AG09319 (cell line): ENCODE measurements at regions not wholly inside any gene's neighbourhood (a gene's known extent, or its start where the extent isn't known, plus 50 kb on each side); places are given as distances from the start of the nearest gene placed in this dataset.

Source experiments
- DNase-seq: peaks from one replicate; pipeline ENCODE4 v3.0.0-alpha.2; 2010; ENCODE audit warnings: low read depth; ENCODE audit errors: extremely low read depth
- TF ChIP-seq, protein P1 (sequence below): IDR thresholded peaks from 2 replicates; pipeline ENCODE4 v1.5.1; 2011; ENCODE audit warnings: low read depth, mild to moderate bottlenecking, inconsistent platforms, low read length, moderate library complexity

DNA sequence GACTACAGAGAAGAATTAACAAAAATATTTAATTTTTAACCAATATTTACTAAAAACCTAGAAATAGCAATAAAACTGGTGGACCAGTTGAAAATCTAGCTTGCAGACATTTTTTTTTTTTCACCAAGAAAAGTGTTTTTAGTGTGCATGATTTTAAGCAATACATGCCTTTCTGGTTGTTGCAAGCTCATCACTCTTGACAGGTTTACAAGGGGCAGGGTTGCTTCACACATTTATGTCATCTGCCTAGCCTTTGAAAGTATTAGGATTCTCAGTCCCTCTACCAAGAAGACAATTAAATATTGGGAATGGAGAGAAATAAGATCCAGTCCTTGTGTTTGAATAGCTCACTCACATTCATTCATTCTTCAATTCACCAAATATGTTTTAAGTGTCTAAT lies 53.8 kb upstream of the LYPLAL1 start:
- DNase-seq = no peak

DNA sequence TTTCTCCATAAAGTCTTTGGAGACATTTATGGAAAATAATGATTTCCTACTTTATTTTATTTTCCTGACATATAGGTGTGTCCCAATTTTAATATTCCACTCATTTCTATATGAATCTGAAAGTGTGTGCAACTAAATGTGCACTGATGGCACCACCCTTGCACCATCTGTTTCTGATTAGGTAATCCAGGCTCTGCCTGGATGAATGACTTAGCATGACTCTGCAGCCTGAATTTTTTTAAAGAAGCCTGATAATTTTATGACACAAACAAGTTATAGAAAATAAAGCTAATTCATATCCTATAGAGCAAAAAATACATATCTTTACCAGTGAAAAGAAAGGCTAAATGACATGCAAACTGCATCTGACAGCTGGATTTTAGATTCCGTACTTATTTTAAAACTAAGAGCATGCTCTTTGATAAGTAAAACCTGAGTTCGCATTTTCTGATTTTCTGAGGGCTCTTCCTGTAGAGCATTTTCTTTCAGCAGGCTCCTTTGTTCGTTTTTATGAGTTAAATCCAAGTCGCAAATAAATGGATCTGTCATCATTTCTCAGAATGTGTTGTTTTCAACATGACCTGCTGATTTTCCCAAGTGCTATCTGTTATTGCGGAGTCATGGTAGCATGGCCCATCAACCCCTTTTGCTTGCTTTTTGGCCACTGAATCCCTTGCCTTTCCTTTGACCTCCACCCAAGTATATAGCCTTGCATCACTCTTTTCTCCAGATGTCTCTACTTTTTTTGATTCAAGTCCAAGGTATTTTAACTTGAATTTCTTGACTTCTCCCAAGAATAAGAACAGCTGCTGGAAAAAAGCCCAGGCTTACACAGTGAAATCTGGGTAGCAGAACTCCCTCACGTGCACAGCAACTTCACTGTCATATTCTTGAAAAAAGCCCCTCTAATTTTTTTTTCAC lies 52.8 kb upstream of the LYPLAL1 start:
- TF ChIP-seq, protein P1, sequence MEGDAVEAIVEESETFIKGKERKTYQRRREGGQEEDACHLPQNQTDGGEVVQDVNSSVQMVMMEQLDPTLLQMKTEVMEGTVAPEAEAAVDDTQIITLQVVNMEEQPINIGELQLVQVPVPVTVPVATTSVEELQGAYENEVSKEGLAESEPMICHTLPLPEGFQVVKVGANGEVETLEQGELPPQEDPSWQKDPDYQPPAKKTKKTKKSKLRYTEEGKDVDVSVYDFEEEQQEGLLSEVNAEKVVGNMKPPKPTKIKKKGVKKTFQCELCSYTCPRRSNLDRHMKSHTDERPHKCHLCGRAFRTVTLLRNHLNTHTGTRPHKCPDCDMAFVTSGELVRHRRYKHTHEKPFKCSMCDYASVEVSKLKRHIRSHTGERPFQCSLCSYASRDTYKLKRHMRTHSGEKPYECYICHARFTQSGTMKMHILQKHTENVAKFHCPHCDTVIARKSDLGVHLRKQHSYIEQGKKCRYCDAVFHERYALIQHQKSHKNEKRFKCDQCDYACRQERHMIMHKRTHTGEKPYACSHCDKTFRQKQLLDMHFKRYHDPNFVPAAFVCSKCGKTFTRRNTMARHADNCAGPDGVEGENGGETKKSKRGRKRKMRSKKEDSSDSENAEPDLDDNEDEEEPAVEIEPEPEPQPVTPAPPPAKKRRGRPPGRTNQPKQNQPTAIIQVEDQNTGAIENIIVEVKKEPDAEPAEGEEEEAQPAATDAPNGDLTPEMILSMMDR = no peak
- DNase-seq = peak; percentile 90

More for the DNA sequence above, 53.8 kb upstream of the LYPLAL1 start:
- TF ChIP-seq, protein P1 = no peak

DNA sequence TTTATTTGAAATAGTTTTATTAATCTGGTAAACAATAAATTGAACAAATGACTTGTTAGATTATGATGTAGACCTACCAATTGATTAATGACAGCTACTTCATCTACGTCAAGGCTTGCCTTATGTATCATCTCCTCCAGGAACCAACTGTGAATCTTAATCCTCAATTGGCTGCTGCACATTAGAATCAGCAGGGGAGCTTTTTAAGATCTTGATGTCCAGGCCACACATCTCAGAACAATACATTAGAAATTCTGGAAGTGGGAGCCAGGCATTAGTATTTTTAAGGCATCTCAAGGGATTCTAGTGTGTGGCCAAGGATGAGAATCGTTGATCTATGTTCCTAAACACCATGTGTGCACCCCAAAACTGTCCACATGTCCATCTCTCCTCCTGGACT lies 52.0 kb upstream of the LYPLAL1 start:
- DNase-seq = no peak
- TF ChIP-seq, protein P1 = no peak

DNA sequence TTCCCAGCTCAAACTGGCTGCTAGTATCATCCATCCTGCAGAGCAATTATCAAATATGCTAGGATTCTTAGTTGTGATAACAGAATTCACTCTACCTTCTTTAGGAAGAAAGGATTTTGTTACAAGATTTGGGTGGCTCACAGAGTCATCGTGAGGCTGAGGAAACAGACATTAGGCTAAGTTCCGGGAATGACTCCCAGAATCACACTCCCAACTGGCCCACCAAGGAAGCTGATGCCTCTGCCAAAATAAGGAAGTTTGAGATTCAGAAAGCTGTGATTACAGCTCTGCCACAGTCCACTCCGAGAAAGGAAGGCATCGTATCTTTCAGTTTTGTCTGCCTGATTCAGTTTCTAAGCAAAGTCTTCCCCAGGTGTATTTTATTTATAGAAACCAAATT lies 50.6 kb upstream of the LYPLAL1 start:
- TF ChIP-seq, protein P1 = no peak
- no peak for DNase-seq
